NB4 (cell line): ENCODE measurements at regions not wholly inside any gene's neighbourhood (a gene's known extent, or its start where the extent isn't known, plus 50 kb on each side); places are given as distances from the start of the nearest gene placed in this dataset.

Experiments
- DNase-seq: peaks from one replicate; pipeline ENCODE4 v3.0.0; 2010; ENCODE audit warnings: low read depth
- H3K4me3 ChIP-seq: one replicate; pipeline ENCODE4 v1.5.1; 2011; ENCODE audit warnings: mild to moderate bottlenecking, low read depth, low read length, moderate library complexity
- MYC ChIP-seq: IDR thresholded peaks from 2 replicates; pipeline ENCODE4 v1.6.1; 2011; ENCODE audit warnings: low read depth, low read length
- POLR2A ChIP-seq: IDR thresholded peaks from 2 replicates; pipeline ENCODE4 v1.6.1; 2011; ENCODE audit warnings: mild to moderate bottlenecking; ENCODE audit not compliant: insufficient read length; ENCODE audit errors: extremely low read depth
- TF ChIP-seq, protein P1 (sequence below): IDR thresholded peaks from 2 replicates; pipeline ENCODE4 v1.6.1; 2011; ENCODE audit warnings: low read depth, low read length
- TF ChIP-seq, protein P2 (sequence below): IDR thresholded peaks from one replicate; pipeline ENCODE4 v1.5.1; 2012; ENCODE audit warnings: low read depth, low read length

DNA sequence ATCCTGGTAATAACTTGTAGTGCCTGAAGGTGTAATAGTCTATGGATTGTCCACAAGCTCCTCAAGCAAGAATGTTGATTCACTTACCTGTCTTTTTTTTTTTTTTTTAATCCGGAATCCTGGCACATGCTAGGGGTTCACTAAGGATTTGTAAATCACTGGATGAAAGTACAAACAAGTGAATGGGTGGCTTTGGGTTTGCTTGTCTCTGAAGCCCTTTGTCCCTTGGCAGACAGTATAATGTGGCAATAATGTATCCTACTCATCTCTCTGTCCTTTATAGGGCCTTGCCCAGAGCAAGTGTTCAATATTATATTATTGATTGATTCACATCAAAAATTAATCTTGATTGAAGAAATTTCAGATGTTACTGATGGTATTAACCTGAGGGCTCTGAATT, 334.0 kb upstream of the CPEB2 start:
- TF ChIP-seq POLR2A: no peak
- no peak for TF ChIP-seq MYC
- TF ChIP-seq, protein P1, sequence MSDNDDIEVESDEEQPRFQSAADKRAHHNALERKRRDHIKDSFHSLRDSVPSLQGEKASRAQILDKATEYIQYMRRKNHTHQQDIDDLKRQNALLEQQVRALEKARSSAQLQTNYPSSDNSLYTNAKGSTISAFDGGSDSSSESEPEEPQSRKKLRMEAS: no peak
- TF ChIP-seq, protein P2, sequence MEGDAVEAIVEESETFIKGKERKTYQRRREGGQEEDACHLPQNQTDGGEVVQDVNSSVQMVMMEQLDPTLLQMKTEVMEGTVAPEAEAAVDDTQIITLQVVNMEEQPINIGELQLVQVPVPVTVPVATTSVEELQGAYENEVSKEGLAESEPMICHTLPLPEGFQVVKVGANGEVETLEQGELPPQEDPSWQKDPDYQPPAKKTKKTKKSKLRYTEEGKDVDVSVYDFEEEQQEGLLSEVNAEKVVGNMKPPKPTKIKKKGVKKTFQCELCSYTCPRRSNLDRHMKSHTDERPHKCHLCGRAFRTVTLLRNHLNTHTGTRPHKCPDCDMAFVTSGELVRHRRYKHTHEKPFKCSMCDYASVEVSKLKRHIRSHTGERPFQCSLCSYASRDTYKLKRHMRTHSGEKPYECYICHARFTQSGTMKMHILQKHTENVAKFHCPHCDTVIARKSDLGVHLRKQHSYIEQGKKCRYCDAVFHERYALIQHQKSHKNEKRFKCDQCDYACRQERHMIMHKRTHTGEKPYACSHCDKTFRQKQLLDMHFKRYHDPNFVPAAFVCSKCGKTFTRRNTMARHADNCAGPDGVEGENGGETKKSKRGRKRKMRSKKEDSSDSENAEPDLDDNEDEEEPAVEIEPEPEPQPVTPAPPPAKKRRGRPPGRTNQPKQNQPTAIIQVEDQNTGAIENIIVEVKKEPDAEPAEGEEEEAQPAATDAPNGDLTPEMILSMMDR: no peak
- no peak for DNase-seq
- no peak overlapping the region for H3K4me3 ChIP-seq

- TF ChIP-seq, protein P2: no peak
- TF ChIP-seq MYC: no peak
- no peak for TF ChIP-seq POLR2A
- TF ChIP-seq, protein P1: no peak
- DNase-seq: no peak
Observed at GRCh38 chr4:14669371-14669770, 332.9 kb upstream of the CPEB2 start.

DNA sequence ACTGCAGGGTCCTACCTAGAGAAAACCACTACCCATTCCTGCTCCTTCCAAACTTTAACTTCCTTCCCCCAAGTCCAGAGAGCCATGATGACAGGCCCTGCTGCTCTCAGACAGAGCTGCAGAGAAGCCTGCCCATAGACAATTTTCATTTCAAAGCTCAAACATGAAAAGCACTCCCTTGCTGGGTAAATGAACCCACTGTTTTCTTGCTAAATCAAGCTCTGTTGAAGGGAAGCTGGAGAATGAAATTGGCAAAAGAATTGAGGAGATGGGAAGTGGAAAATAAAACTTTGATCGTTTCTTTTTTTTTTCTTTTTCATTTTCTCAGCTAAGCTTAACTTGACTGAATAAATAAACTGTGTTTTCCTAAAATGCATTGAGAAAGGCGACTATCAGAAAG, 331.1 kb upstream of the CPEB2 start:
- no peak for DNase-seq
- H3K4me3 ChIP-seq: no peak overlapping the region
- TF ChIP-seq POLR2A: no peak
- no peak for TF ChIP-seq MYC
- TF ChIP-seq, protein P2: no peak
- TF ChIP-seq, protein P1: no peak

More at GRCh38 chr4:14669371-14669770, 332.9 kb upstream of the CPEB2 start:
- H3K4me3 ChIP-seq: no peak overlapping the region

DNA sequence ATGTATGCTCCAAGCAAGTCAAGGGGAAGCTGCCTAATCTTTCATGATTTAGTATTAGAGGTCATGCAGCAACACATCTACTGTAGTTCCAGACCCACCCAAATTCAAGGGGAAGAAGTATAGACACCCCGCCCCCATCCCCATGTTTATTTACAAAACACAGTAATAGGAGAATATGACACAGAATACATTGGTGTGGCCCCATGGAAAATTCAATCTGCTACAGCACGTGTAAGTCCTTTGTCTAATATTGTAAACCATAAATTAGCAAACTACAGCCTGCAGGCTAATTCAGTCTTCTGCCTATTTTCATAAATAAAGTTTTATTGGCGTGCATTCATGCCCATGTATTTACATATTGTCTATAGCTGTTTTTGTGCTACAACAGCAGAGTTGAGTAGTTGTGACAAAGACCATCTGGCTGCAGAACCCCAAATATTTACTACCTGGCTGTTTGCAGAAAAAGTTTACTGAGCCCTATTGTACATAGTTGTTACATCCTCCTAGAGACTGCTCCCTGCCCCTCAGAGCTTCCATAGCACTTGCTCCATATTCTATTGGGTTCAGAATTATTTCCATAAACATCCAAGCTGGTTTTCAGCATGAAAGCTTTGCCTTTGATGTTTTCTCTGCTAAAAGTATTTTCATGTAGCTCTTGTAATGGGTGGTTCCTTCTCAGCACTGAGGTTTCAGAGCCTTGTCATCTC, 326.8 kb upstream of the CPEB2 start:
- no peak overlapping the region for H3K4me3 ChIP-seq
- no peak for DNase-seq
- TF ChIP-seq, protein P2: no peak

DNA sequence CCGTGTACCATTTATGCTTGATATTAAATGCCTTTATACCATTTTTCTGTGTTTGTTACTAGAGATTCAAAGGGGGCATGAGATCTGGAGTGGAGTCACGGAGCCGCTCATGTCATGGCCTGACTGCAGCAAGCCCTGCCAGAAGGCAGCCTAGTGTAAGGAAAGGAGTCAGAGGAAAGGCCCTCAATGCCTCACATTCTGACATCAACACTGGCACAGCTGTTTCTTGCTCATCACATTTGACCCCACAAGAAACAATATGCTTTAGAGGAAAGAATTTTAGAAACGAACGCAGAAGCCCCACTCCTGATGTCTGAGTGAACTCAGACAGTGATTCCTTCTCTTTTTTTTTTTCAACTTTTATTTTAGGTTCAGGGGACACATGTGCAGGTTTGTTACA, 322.4 kb upstream of the CPEB2 start:
- DNase-seq: no peak
- TF ChIP-seq, protein P1: no peak
- no peak for TF ChIP-seq MYC
- TF ChIP-seq, protein P2: no peak
- no peak for TF ChIP-seq POLR2A
- no peak overlapping the region for H3K4me3 ChIP-seq

GRCh38 chr4:14681330-14681729, 321.0 kb upstream of the CPEB2 start:
- TF ChIP-seq MYC (no peak), POLR2A (no peak)
- TF ChIP-seq, protein P1: no peak
- TF ChIP-seq, protein P2: no peak
- no peak overlapping the region for H3K4me3 ChIP-seq
- no peak for DNase-seq
